Astrocyte (in vitro differentiated cells and primary cell): ENCODE measurements at regions not wholly inside any gene's neighbourhood (a gene's known extent, or its start where the extent isn't known, plus 50 kb on each side); places are given as distances from the start of the nearest gene placed in this dataset.

Source experiments
- DNase-seq: peaks from one replicate; pipeline ENCODE4 v3.0.0-alpha.2; 2010; ENCODE audit warnings: low read depth
- FAIRE-seq: peaks from 2 replicates; lab custom pipeline; 2011; peaks lifted over from hg19 to GRCh38; lab: Jason Lieb, UNC
- H2AFZ ChIP-seq: 2 replicates; pipeline ENCODE4 v1.6.0; 2012; ENCODE audit warnings: low read depth, low read length, inconsistent platforms
- H3K27ac ChIP-seq: 2 replicates; pipeline ENCODE4 v1.5.1; 2011; ENCODE audit warnings: low read depth, low read length, inconsistent platforms
- H3K27me3 ChIP-seq: 2 replicates; pipeline ENCODE4 v1.6.0; 2011; ENCODE audit warnings: low read length, inconsistent platforms; ENCODE audit not compliant: insufficient read depth
- H3K36me3 ChIP-seq: 2 replicates; pipeline ENCODE4 v1.5.1; 2011; ENCODE audit warnings: low read length, inconsistent platforms; ENCODE audit not compliant: insufficient read depth
- H3K4me1 ChIP-seq: 2 replicates; pipeline ENCODE4 v1.5.1; 2011; ENCODE audit warnings: low read length, inconsistent platforms; ENCODE audit not compliant: insufficient read depth
- H3K4me2 ChIP-seq: 2 replicates; pipeline ENCODE4 v1.6.0; 2012; ENCODE audit warnings: low read length, inconsistent platforms
- H3K4me3 ChIP-seq: 2 replicates; pipeline ENCODE4 v1.5.1; 2011; ENCODE audit warnings: low read depth, mild to moderate bottlenecking, low read length, inconsistent platforms; ENCODE audit not compliant: insufficient read depth
- H3K79me2 ChIP-seq: 2 replicates; pipeline ENCODE4 v1.6.0; 2012; ENCODE audit warnings: mild to moderate bottlenecking, low read length, inconsistent platforms; ENCODE audit not compliant: insufficient read depth
- H3K9ac ChIP-seq: 2 replicates; pipeline ENCODE4 v1.6.0; 2012; ENCODE audit warnings: mild to moderate bottlenecking, low read length, inconsistent platforms
- H3K9me3 ChIP-seq: 2 replicates; pipeline ENCODE4 v1.5.1; 2012; ENCODE audit warnings: low read depth, mild to moderate bottlenecking, low read length, inconsistent platforms; ENCODE audit not compliant: insufficient read depth
- H4K20me1 ChIP-seq: 2 replicates; pipeline ENCODE4 v1.6.0; 2012; ENCODE audit warnings: low read length, inconsistent platforms; ENCODE audit not compliant: insufficient read depth
- H3K27ac Mint-ChIP-seq: one replicate; pipeline ENCODE4 v1.8.0; 2021; ENCODE audit warnings: mild to moderate bottlenecking, mixed read lengths; ENCODE audit not compliant: unreplicated experiment
- H3K27me3 Mint-ChIP-seq: one replicate; pipeline ENCODE4 v1.8.0; 2021; ENCODE audit warnings: low read depth, mixed read lengths; ENCODE audit not compliant: unreplicated experiment
- H3K36me3 Mint-ChIP-seq: one replicate; pipeline ENCODE4 v1.8.0; 2021; ENCODE audit warnings: low read depth, mixed read lengths; ENCODE audit not compliant: unreplicated experiment
- H3K4me1 Mint-ChIP-seq: one replicate; pipeline ENCODE4 v1.8.0; 2021; ENCODE audit warnings: low read depth, mixed read lengths; ENCODE audit not compliant: unreplicated experiment
- H3K4me3 Mint-ChIP-seq: one replicate; pipeline ENCODE4 v1.8.0; 2021; ENCODE audit warnings: mild to moderate bottlenecking, moderate library complexity, mixed read lengths; ENCODE audit not compliant: unreplicated experiment
- H3K9me3 Mint-ChIP-seq: one replicate; pipeline ENCODE4 v1.8.0; 2021; ENCODE audit warnings: mild to moderate bottlenecking, mixed read lengths; ENCODE audit not compliant: unreplicated experiment
- EZH2 ChIP-seq: IDR thresholded peaks from 2 replicates; pipeline ENCODE4 v1.6.1; 2012; ENCODE audit warnings: mild to moderate bottlenecking, low read length, inconsistent platforms; ENCODE audit not compliant: insufficient read depth
- TF ChIP-seq, protein P1 (sequence below): IDR thresholded peaks from 2 replicates; pipeline ENCODE4 v1.5.1; 2011; ENCODE audit warnings: low read depth, mild to moderate bottlenecking, inconsistent platforms, low read length, moderate library complexity; ENCODE audit not compliant: insufficient read depth

DNA sequence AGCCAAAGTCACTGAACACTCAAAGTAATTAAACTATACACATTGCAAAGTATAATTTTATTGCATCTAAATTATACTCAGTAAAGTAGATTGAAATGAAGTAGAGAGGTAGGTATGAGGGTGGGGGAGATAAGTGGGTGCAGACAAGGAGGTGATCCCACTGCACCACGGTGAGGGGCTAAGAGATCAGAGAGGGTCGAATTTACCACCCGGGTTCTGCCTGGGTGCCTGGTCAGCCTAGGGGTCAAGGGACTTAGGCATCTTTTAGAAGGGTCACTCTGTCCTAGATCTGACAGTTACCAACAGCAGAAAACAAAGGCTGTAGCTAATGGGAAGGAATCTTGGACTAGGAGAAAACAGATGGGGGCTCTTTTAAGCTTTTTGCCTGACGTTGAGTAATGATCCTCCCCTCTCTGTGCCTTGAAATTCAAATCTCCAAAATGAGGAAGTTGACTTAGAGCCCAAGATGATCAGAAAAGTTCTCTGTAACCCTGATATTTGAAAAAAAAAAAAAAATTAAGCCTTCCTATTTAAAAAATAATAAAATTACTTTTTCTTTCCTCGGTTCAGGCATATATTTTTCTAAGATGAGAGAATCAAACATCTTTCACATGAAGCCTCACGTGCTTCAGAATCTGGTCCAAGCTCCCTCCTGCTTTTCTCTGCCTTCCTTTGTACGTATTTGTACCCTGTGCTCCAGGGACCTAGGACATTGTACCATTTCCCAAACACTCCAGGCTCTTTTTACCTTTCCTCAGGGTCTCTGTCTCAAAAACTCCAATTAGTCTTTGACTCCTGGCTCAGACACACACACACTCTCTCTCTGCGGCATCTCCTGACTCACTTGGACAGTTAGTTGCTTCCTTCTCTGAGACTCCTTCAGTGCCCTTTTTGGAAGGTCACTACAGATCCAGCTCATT lies 353.9 kb downstream of the CYRIA start:
- H3K9ac ChIP-seq = no peak overlapping the region
- H3K27me3 Mint-ChIP-seq = peaks cover 21% of the 10 kb centered on the region
- no peak for TF ChIP-seq EZH2
- TF ChIP-seq, protein P1, sequence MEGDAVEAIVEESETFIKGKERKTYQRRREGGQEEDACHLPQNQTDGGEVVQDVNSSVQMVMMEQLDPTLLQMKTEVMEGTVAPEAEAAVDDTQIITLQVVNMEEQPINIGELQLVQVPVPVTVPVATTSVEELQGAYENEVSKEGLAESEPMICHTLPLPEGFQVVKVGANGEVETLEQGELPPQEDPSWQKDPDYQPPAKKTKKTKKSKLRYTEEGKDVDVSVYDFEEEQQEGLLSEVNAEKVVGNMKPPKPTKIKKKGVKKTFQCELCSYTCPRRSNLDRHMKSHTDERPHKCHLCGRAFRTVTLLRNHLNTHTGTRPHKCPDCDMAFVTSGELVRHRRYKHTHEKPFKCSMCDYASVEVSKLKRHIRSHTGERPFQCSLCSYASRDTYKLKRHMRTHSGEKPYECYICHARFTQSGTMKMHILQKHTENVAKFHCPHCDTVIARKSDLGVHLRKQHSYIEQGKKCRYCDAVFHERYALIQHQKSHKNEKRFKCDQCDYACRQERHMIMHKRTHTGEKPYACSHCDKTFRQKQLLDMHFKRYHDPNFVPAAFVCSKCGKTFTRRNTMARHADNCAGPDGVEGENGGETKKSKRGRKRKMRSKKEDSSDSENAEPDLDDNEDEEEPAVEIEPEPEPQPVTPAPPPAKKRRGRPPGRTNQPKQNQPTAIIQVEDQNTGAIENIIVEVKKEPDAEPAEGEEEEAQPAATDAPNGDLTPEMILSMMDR = no peak
- H3K4me1 Mint-ChIP-seq = no peaks in the 10 kb centered on the region
- H4K20me1 ChIP-seq = no peaks in the 10 kb centered on the region
- H3K4me3 Mint-ChIP-seq = no peak overlapping the region
- DNase-seq (no peak), FAIRE-seq (no peak)
- no peaks in the 10 kb centered on the region for H3K36me3 Mint-ChIP-seq
- no peak overlapping the region for H3K27ac Mint-ChIP-seq
- H3K4me3 ChIP-seq = no peak overlapping the region
- no peak overlapping the region for H3K27ac ChIP-seq
- H3K27me3 ChIP-seq = no peaks in the 10 kb centered on the region
- no peaks in the 10 kb centered on the region for H3K4me1 ChIP-seq
- no peaks in the 10 kb centered on the region for H3K79me2 ChIP-seq
- H3K4me2 ChIP-seq = no peak overlapping the region
- H3K36me3 ChIP-seq = no peaks in the 10 kb centered on the region
- no peaks in the 10 kb centered on the region for H3K9me3 ChIP-seq
- peaks cover 3% of the 10 kb centered on the region for H3K9me3 Mint-ChIP-seq
- no peak overlapping the region for H2AFZ ChIP-seq

DNA sequence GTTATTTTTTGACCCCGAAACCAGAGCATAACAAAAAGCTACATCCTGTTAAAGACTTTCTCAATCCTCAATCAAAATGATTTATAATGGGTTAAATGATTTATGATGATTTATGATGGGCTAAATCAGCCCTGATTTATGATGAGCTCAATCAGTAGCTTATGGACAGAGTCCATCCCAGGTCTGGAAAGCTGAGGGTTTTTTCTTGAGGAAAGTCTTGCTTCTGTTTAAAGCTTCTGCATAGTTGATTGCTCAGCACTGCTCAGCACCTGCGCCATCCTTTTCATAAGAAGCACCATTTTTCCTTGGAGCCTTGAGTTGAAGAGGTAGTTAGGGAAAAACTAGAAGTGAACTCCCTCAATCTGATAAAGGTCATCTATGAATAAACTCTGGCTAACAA lies 356.8 kb downstream of the CYRIA start:
- H3K9me3 ChIP-seq = no peaks in the 10 kb centered on the region
- H3K4me2 ChIP-seq = no peak overlapping the region
- Mint-ChIP-seq H3K27ac (no peak overlapping the region), H3K9me3 (no peaks in the 10 kb centered on the region), H3K36me3 (no peaks in the 10 kb centered on the region), H3K4me1 (no peaks in the 10 kb centered on the region), H3K4me3 (no peak overlapping the region), H3K27me3 (peaks cover 9% of the 10 kb centered on the region)
- H2AFZ ChIP-seq = no peak overlapping the region
- DNase-seq (no peak), FAIRE-seq (no peak)
- no peak overlapping the region for H3K4me3 ChIP-seq
- no peak overlapping the region for H3K27ac ChIP-seq
- H3K79me2 ChIP-seq = no peaks in the 10 kb centered on the region
- H3K27me3 ChIP-seq = no peaks in the 10 kb centered on the region
- TF ChIP-seq, protein P1 = no peak
- no peak for TF ChIP-seq EZH2
- no peaks in the 10 kb centered on the region for H3K4me1 ChIP-seq
- no peaks in the 10 kb centered on the region for H4K20me1 ChIP-seq
- no peaks in the 10 kb centered on the region for H3K36me3 ChIP-seq
- no peak overlapping the region for H3K9ac ChIP-seq
